ENCODE measurements at regions not wholly inside any gene's neighbourhood (a gene's known extent, or its start where the extent isn't known, plus 50 kb on each side); places are given as distances from the start of the nearest gene placed in this dataset.

GRCh38 chr2:182634386-182634785 is 81.7 kb upstream of the DNAJC10 start (continued):
- TF ChIP-seq ZSCAN29 (IDR thresholded peaks at IDR 0.05) (no peak), FOS (IDR thresholded peaks at IDR 0.05; ENCODE audit: borderline replicate concordance, extremely low read depth, insufficient read length) (no peak), ZNF274 (IDR thresholded peaks at IDR 0.05; ENCODE audit: insufficient read depth, insufficient read length) (no peak), ETV6 (conservative IDR thresholded peaks at IDR 0.05 in 1 of 2, IDR thresholded peaks at IDR 0.05 in 1 of 2; ENCODE audit: borderline replicate concordance in 1 of 2, low read depth in 1 of 2) (no peak), GATAD2B (conservative IDR thresholded peaks at IDR 0.05; ENCODE audit: low read depth) (no peak), EP300 (IDR thresholded peaks at IDR 0.05; ENCODE audit: borderline replicate concordance in 1 of 2, control insufficient read depth in 1 of 2, low read depth in 2 of 2, low read length in 2 of 2) (no peak)

- H3K36me3 ChIP-seq (ENCODE audit: control insufficient read depth in 2 of 2, insufficient read depth in 2 of 2, low read length in 1 of 2): no peaks in the 10 kb centered on the region
- intact Hi-C loops (cut with micrococcal nuclease; ENCODE audit: unreplicated experiment): no loop called here
- no peak overlapping the region for H3K9ac ChIP-seq (ENCODE audit: control insufficient read depth, insufficient read depth, low read length)
- ChIA-PET RAD21 (ENCODE audit: unreplicated experiment) (interaction anchor here (1.8 kb wide), 1 partner anchor 12 kb away, joined by 5 read pairs; no protein-coding TSS in a partner anchor), SMC1A (ENCODE audit: uncharacterized antibody, unreplicated experiment) (interaction anchor here (1.2 to 1.5 kb wide), 2 partner anchors 11 to 12 kb away, joined by 4 to 6 read pairs; no protein-coding TSS in a partner anchor), CTCF (interaction anchor here (1.6 kb wide), 1 partner anchor 12 kb away, joined by 9 read pairs; no protein-coding TSS in a partner anchor), POLR2A (no interaction called here)
- 21% methylated on average over 5 of the region's 5 CpGs for WGBS (ENCODE audit: insufficient coverage, insufficient replicate concordance, low lambda C conversion rate, missing lambda C conversion rate)
- H3K4me2 ChIP-seq (ENCODE audit: control insufficient read depth, insufficient read depth): no peak overlapping the region
- BruUV-seq (replicated peaks): no TSS peak
- no peaks in the 10 kb centered on the region for H3K27me3 ChIP-seq (replicated peaks in 1 of 2; ENCODE audit: control insufficient read depth in 2 of 2, insufficient read depth in 2 of 2, low read length in 1 of 2)
- TF ChIP-seq NR2C1 (IDR thresholded peaks at IDR 0.05) (no peak), ZBTB33 (IDR thresholded peaks at IDR 0.05) (no peak), TAF1 (IDR thresholded peaks at IDR 0.05; ENCODE audit: borderline replicate concordance, low read depth, low read length) (no peak), IRF4 (IDR thresholded peaks at IDR 0.05; ENCODE audit: low read depth, low read length) (no peak), YY1 (IDR thresholded peaks at IDR 0.05; ENCODE audit: low read depth, low read length) (no peak), SUZ12 (IDR thresholded peaks at IDR 0.05; ENCODE audit: unreplicated experiment) (no peak), CHD1 (IDR thresholded peaks at IDR 0.05; ENCODE audit: low read depth, low read length) (no peak), IKZF1 (conservative IDR thresholded peaks at IDR 0.05) (no peak), SREBF1 (IDR thresholded peaks at IDR 0.05; ENCODE audit: low read length) (no peak), CBFB (IDR thresholded peaks at IDR 0.05; ENCODE audit: low read depth) (no peak), ATF3 (IDR thresholded peaks at IDR 0.05; ENCODE audit: borderline replicate concordance, extremely low read depth, low read depth, low read length) (no peak), BCL11A (IDR thresholded peaks at IDR 0.05; ENCODE audit: low read depth, low read length) (no peak), TCF7 (IDR thresholded peaks at IDR 0.05; ENCODE audit: borderline replicate concordance) (no peak), PAX8 (IDR thresholded peaks at IDR 0.05) (no peak), BACH1 (IDR thresholded peaks at IDR 0.05; ENCODE audit: borderline replicate concordance) (no peak), ZZZ3 (IDR thresholded peaks at IDR 0.05; ENCODE audit: control insufficient read depth, insufficient read length, low read depth) (no peak), ASH2L (IDR thresholded peaks at IDR 0.05; ENCODE audit: borderline replicate concordance, low read depth) (no peak), BMI1 (IDR thresholded peaks at IDR 0.05; ENCODE audit: borderline replicate concordance) (no peak)
- no peak for ATAC-seq
- H3K4me3 ChIP-seq: no peak overlapping the region
- no peak for FAIRE-seq
- H3K79me2 ChIP-seq (ENCODE audit: control insufficient read depth, insufficient read depth, low read length): no peaks in the 10 kb centered on the region
- no peaks in the 10 kb centered on the region for H3K4me1 ChIP-seq (ENCODE audit: control insufficient read depth, insufficient read depth, low read length)
- H2AFZ ChIP-seq (ENCODE audit: control insufficient read depth, low read depth, low read length): no peak overlapping the region
- H4K20me1 ChIP-seq (ENCODE audit: control insufficient read depth, insufficient read depth): no peaks in the 10 kb centered on the region
- in situ Hi-C loops (cut with MboI): no loop called here
- no peaks in the 10 kb centered on the region for H3K9me3 ChIP-seq (replicated peaks; ENCODE audit: control insufficient read depth, insufficient read depth, low read length)
- no peak overlapping the region for H3K27ac ChIP-seq (ENCODE audit: control insufficient read depth, insufficient read depth)
- no peak for DNase-seq (ENCODE audit: low read depth, low spot score)
Measured at GRCh38 chr2:182636699-182637098, 79.4 kb upstream of the DNAJC10 start.

Data from GM12878 (cell line).